ENCODE measurements at regions not wholly inside any gene's neighbourhood (a gene's known extent, or its start where the extent isn't known, plus 50 kb on each side); places are given as distances from the start of the nearest gene placed in this dataset.

DNA sequence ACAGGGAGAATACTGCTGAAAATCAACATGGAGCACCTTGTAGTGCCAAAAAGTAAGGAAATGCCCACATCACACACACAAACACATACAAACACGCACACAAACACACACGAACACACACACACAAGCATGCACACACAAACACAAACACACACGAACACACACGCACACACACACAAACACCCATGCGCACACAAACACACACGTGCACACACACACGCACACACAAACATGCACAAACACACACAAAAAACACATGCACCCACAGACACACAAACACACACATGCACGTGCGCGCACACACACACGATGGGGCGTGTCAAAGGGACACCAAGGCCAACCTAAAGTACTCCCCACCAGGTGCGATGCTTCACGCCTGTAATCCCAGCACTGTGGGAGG, 61.7 kb upstream of the C14orf180 start:
- Histone ChIP-seq H3K9ac (ENCODE audit: low read depth in 1 of 2, low read length in 2 of 2) (no peak overlapping the region), H3K36me3 (ENCODE audit: control insufficient read depth in 2 of 2, insufficient read depth in 2 of 2, low read length in 2 of 2) (no peaks in the 10 kb centered on the region), H3K4me1 (ENCODE audit: control insufficient read depth in 2 of 2, insufficient read depth in 2 of 2, low read length in 2 of 2) (no peaks in the 10 kb centered on the region), H3K4me3 (ENCODE audit: low read length in 2 of 2) (no peak overlapping the region), H3K27ac (ENCODE audit: low read depth in 2 of 2, low read length in 2 of 2) (no peak overlapping the region), H3K27me3 (ENCODE audit: control insufficient read depth in 2 of 2, insufficient read depth in 2 of 2, low read length in 2 of 2) (no peaks in the 10 kb centered on the region), H3K9me3 (ENCODE audit: control insufficient read depth in 2 of 2, low read length in 2 of 2) (no peaks in the 10 kb centered on the region)

DNA sequence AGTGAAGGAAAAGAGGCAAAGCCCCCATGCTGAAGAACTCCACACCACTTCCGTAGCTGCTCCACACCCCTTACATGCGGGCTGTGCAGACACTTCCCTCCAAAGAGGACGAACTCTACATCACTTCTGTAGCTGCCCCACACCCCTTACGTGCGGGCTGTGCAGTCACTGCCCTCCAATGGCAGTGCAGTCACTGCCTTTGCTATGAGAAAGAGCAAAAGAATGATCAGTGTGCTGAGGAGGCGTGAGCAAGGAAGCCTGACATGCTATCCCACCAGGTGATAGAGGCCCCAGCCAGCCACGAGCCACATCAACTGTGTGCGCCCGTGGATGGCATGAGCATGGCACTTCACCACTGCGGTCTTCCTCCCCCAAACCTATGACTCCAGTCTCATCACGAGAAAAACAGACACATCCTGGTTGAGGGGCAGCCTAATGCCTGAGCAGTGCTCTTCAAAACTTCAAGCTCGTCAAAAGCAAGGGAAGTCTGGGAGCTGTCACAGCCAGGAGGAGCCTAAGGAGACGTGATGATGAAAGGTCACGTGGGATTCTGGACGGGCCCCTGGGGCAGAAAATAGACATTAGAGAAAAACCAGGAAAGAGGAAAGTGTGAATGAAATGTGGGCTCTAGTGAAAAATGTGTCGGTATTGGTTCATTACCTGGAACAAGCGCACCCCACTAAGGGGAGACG, 60.8 kb upstream of the C14orf180 start:
- Histone ChIP-seq H3K27me3 (ENCODE audit: control insufficient read depth in 2 of 2, insufficient read depth in 2 of 2, low read length in 2 of 2) (no peaks in the 10 kb centered on the region), H3K36me3 (ENCODE audit: control insufficient read depth in 2 of 2, insufficient read depth in 2 of 2, low read length in 2 of 2) (no peaks in the 10 kb centered on the region), H3K9me3 (ENCODE audit: control insufficient read depth in 2 of 2, low read length in 2 of 2) (no peaks in the 10 kb centered on the region), H3K27ac (ENCODE audit: low read depth in 2 of 2, low read length in 2 of 2) (no peak overlapping the region), H3K4me3 (ENCODE audit: low read length in 2 of 2) (no peak overlapping the region), H3K9ac (ENCODE audit: low read depth in 1 of 2, low read length in 2 of 2) (no peak overlapping the region), H3K4me1 (ENCODE audit: control insufficient read depth in 2 of 2, insufficient read depth in 2 of 2, low read length in 2 of 2) (no peaks in the 10 kb centered on the region)

DNA sequence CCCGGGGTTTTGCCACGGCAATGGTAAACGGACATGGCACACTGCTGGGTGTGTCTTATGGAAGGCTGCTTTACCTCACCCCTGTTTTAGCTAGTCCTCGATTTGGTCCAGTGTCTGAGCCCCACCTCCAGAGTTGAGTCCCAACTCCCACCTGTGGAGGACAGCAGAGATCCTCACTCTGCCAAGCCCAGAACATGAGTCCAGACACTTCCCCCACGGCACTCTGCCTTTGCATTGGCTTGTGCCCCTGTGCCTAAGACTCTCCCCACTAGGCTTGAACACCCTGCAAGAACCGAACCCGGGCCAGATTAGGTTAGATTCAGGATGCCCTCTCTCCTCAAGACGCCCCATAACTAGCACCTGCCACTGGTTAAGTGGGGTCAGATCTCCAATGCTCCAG, 59.8 kb upstream of the C14orf180 start:
- H3K9ac ChIP-seq (ENCODE audit: low read depth in 1 of 2, low read length in 2 of 2): no peak overlapping the region
- H3K9me3 ChIP-seq (ENCODE audit: control insufficient read depth in 2 of 2, low read length in 2 of 2): no peaks in the 10 kb centered on the region
- no peaks in the 10 kb centered on the region for H3K27me3 ChIP-seq (ENCODE audit: control insufficient read depth in 2 of 2, insufficient read depth in 2 of 2, low read length in 2 of 2)
- no peak overlapping the region for H3K4me3 ChIP-seq (ENCODE audit: low read length in 2 of 2)
- no peaks in the 10 kb centered on the region for H3K4me1 ChIP-seq (ENCODE audit: control insufficient read depth in 2 of 2, insufficient read depth in 2 of 2, low read length in 2 of 2)
- H3K27ac ChIP-seq (ENCODE audit: low read depth in 2 of 2, low read length in 2 of 2): no peak overlapping the region
- no peaks in the 10 kb centered on the region for H3K36me3 ChIP-seq (ENCODE audit: control insufficient read depth in 2 of 2, insufficient read depth in 2 of 2, low read length in 2 of 2)

DNA sequence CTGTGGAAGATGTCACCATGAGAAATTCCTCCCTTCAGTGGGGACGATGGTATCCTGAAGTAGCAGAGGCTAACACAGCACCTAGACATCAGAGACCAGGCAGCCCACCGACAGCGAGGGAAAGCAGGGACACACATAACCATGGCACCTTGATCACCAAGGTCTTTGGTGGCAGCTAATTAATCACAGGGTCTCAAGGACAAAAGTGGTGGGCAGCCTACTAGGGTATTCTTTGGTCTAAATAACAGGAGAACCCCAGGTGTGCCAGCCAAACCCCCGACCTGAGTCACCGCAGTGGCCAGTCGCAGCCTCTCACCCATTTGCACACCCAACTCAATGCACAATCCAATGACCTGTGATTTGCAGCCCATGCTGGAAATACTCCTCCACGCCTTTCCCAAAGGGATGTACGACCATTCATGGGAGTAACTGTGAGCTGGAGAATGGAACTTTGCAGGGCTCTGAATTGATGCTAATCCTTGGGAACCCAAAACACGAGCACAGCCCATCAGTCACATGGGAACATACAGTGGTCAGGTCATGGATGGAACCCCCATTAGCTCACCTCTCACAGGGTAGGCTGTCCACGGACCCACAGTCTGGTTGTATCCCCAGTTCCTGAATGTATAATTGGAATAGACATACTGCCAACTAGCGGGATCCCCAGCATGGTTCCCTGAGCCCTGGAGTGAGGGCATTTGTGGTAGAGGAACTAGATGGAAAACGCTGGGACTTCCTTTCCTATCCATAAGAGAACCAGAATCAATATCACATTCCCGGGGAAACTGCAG, 58.7 kb upstream of the C14orf180 start:
- H3K27ac ChIP-seq (ENCODE audit: low read depth in 2 of 2, low read length in 2 of 2): no peak overlapping the region
- no peaks in the 10 kb centered on the region for H3K27me3 ChIP-seq (ENCODE audit: control insufficient read depth in 2 of 2, insufficient read depth in 2 of 2, low read length in 2 of 2)
- no peaks in the 10 kb centered on the region for H3K9me3 ChIP-seq (ENCODE audit: control insufficient read depth in 2 of 2, low read length in 2 of 2)
- H3K4me1 ChIP-seq (ENCODE audit: control insufficient read depth in 2 of 2, insufficient read depth in 2 of 2, low read length in 2 of 2): no peaks in the 10 kb centered on the region
- no peak overlapping the region for H3K4me3 ChIP-seq (ENCODE audit: low read length in 2 of 2)
- no peak overlapping the region for H3K9ac ChIP-seq (ENCODE audit: low read depth in 1 of 2, low read length in 2 of 2)
- H3K36me3 ChIP-seq (ENCODE audit: control insufficient read depth in 2 of 2, insufficient read depth in 2 of 2, low read length in 2 of 2): no peaks in the 10 kb centered on the region

DNA sequence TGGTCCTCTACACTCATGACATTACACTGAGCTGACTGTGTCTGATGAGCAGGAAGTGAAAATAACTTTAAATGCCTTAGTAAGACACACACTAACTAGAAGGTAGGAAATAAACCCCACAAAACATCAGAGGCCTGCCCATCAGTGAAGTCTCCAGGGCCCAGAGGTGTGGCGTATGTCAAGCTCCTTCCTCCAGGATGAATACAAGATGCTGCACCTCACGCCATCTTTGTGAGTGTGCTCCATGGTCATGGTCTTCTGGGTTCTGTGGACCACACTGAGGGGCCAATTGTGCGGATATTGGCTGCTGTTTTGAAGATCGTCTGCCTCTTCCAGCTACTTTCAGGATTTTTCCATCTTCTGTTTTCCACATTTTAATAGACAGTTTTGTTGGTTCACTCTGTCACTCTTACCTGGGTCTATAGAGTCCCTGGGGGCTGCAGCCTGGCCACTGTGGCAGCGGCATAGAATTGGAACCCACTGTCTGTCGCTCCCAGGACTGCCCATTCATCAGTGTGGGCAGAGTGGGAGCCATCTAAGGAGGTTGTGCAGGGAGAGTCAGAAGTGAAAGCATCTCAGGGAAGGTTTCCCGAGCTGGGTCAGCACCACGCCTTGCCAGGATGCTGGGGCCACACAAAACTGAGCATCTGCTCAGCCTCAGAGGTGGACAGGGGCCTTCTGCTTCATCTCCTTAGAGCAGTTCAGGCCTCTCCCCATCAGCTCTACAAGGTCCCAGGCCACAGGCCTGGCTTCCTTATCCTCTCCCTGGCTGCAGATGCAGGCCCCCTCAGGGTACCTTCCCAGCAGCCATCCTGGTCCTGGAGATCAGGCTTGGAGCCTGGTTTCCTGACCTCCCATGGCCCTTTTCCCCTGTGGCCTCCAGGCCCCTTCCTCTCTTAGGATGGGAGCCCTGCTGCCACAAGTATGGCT, 57.5 kb upstream of the C14orf180 start:
- Histone ChIP-seq H3K9me3 (ENCODE audit: control insufficient read depth in 2 of 2, low read length in 2 of 2) (no peaks in the 10 kb centered on the region), H3K9ac (ENCODE audit: low read depth in 1 of 2, low read length in 2 of 2) (no peak overlapping the region), H3K36me3 (ENCODE audit: control insufficient read depth in 2 of 2, insufficient read depth in 2 of 2, low read length in 2 of 2) (no peaks in the 10 kb centered on the region), H3K27me3 (ENCODE audit: control insufficient read depth in 2 of 2, insufficient read depth in 2 of 2, low read length in 2 of 2) (no peaks in the 10 kb centered on the region), H3K4me1 (ENCODE audit: control insufficient read depth in 2 of 2, insufficient read depth in 2 of 2, low read length in 2 of 2) (no peaks in the 10 kb centered on the region), H3K27ac (ENCODE audit: low read depth in 2 of 2, low read length in 2 of 2) (no peak overlapping the region), H3K4me3 (ENCODE audit: low read length in 2 of 2) (no peak overlapping the region)

DNA sequence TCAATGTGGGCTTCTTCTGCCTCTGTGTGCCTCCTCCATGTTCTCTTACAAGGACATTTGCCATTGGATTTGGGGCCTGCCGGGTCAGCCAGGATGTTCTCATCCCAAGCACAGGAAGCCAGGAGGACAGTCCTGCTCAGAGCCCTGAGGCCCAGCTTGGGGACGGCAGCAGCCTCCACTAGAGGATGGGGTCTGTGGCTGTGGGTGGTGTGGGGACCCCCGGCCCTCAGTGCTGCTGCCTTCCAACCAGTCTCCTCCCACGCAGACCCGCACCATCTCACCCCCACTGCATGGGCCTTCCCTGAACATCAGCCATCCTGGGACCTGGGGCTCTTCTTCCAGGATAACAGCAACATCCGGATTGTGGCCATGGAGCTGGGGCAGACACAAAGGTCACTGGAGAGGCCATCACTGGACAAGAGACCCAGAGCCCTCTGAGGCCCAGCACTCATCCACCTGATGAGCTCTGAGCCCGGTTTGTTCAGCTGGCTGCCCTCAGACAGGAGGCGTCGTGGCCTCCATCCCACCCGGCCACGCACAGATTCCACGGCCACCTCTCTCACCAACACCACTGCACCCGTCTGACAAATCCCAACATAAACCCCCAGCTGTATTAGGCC, 56.5 kb upstream of the C14orf180 start:
- no peaks in the 10 kb centered on the region for H3K27me3 ChIP-seq (ENCODE audit: control insufficient read depth in 2 of 2, insufficient read depth in 2 of 2, low read length in 2 of 2)
- no peak overlapping the region for H3K9ac ChIP-seq (ENCODE audit: low read depth in 1 of 2, low read length in 2 of 2)
- no peaks in the 10 kb centered on the region for H3K36me3 ChIP-seq (ENCODE audit: control insufficient read depth in 2 of 2, insufficient read depth in 2 of 2, low read length in 2 of 2)
- H3K27ac ChIP-seq (ENCODE audit: low read depth in 2 of 2, low read length in 2 of 2): no peak overlapping the region
- H3K9me3 ChIP-seq (ENCODE audit: control insufficient read depth in 2 of 2, low read length in 2 of 2): no peaks in the 10 kb centered on the region
- no peaks in the 10 kb centered on the region for H3K4me1 ChIP-seq (ENCODE audit: control insufficient read depth in 2 of 2, insufficient read depth in 2 of 2, low read length in 2 of 2)
- H3K4me3 ChIP-seq (ENCODE audit: low read length in 2 of 2): no peak overlapping the region

DNA sequence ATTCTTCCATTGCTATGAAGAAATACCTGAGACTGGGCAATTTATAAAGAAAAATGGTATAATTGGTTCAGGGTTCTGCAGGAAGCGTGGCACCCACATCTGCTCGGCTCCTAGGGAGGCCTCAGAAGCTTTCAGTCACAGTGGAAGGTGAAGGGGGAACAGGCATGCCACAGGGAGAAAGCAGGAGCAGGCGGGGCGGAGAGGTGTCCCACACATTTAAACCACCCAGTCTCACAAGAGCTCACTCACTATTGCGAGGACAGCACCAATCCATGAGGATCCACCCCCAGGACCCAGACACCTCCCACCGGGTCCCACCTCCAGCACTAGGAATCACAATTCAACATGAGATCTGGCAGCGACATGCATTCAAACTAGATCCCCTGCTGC, 56.0 kb upstream of the C14orf180 start:
- H3K9me3 ChIP-seq (ENCODE audit: control insufficient read depth in 2 of 2, low read length in 2 of 2): no peaks in the 10 kb centered on the region
- no peak overlapping the region for H3K9ac ChIP-seq (ENCODE audit: low read depth in 1 of 2, low read length in 2 of 2)
- no peak overlapping the region for H3K4me3 ChIP-seq (ENCODE audit: low read length in 2 of 2)
- H3K36me3 ChIP-seq (ENCODE audit: control insufficient read depth in 2 of 2, insufficient read depth in 2 of 2, low read length in 2 of 2): no peaks in the 10 kb centered on the region
- no peaks in the 10 kb centered on the region for H3K4me1 ChIP-seq (ENCODE audit: control insufficient read depth in 2 of 2, insufficient read depth in 2 of 2, low read length in 2 of 2)
- no peak overlapping the region for H3K27ac ChIP-seq (ENCODE audit: low read depth in 2 of 2, low read length in 2 of 2)
- H3K27me3 ChIP-seq (ENCODE audit: control insufficient read depth in 2 of 2, insufficient read depth in 2 of 2, low read length in 2 of 2): no peaks in the 10 kb centered on the region

DNA sequence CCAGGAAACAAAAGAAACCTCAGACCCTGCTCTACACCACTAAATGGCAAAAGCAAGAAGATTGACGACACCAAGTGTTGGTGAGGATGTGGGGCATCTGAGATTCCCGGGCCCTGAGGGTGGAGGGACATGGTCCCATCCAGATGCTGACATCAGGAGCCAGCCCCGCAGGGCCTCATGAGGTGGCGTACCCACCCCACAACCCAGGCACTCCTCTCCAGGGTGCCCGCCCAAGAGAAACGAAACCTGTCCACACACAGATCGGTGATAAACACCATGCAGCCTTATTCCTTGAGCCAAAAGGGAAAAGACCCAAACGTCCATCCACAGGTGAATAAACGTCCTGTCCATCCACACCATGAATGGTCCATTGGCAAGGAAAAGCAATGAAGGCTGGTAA, 54.8 kb upstream of the C14orf180 start:
- no peaks in the 10 kb centered on the region for H3K27me3 ChIP-seq (ENCODE audit: control insufficient read depth in 2 of 2, insufficient read depth in 2 of 2, low read length in 2 of 2)
- H3K9ac ChIP-seq (ENCODE audit: low read depth in 1 of 2, low read length in 2 of 2): no peak overlapping the region

DNA sequence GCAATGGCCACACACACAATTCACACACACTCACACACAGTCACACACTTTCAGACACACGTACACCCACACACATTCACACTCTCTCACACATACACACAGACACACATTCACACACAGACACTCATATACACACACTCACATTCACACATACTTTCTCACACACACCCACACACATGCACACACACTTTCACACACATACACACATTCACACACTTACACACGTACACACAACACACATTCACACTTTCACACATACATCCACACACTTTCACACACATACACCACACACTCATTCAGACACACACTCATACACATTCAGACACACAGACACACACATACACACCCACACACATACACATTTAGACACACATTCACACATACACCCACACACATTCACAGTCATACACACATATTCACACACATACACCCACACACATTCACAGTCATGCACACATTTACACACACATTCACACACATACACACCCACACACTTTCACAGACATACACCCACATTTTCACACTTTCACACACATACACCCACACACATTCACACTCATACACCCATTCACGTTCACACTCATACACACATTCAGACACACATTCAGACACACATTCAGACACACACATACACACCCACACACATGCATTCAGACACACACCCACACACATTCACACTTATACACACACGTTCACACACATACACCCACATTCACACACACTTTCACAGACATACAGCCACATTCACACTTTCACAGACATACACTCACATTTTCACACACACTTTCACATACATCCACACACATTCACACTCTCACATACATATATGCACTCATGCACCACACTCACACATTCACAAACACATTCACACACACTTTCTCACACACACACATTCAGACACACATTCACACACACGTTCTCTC, 52.6 kb upstream of the C14orf180 start:
- H3K9me3 ChIP-seq (ENCODE audit: control insufficient read depth in 2 of 2, low read length in 2 of 2): no peaks in the 10 kb centered on the region
- H3K27ac ChIP-seq (ENCODE audit: low read depth in 2 of 2, low read length in 2 of 2): no peak overlapping the region
- no peak overlapping the region for H3K4me3 ChIP-seq (ENCODE audit: low read length in 2 of 2)
- H3K27me3 ChIP-seq (ENCODE audit: control insufficient read depth in 2 of 2, insufficient read depth in 2 of 2, low read length in 2 of 2): no peaks in the 10 kb centered on the region
- no peaks in the 10 kb centered on the region for H3K4me1 ChIP-seq (ENCODE audit: control insufficient read depth in 2 of 2, insufficient read depth in 2 of 2, low read length in 2 of 2)
- no peaks in the 10 kb centered on the region for H3K36me3 ChIP-seq (ENCODE audit: control insufficient read depth in 2 of 2, insufficient read depth in 2 of 2, low read length in 2 of 2)
- H3K9ac ChIP-seq (ENCODE audit: low read depth in 1 of 2, low read length in 2 of 2): no peak overlapping the region

More for the DNA sequence above, 54.8 kb upstream of the C14orf180 start:
- no peaks in the 10 kb centered on the region for H3K36me3 ChIP-seq (ENCODE audit: control insufficient read depth in 2 of 2, insufficient read depth in 2 of 2, low read length in 2 of 2)
- H3K9me3 ChIP-seq (ENCODE audit: control insufficient read depth in 2 of 2, low read length in 2 of 2): no peaks in the 10 kb centered on the region
- H3K27ac ChIP-seq (ENCODE audit: low read depth in 2 of 2, low read length in 2 of 2): no peak overlapping the region
- no peak overlapping the region for H3K4me3 ChIP-seq (ENCODE audit: low read length in 2 of 2)
- H3K4me1 ChIP-seq (ENCODE audit: control insufficient read depth in 2 of 2, insufficient read depth in 2 of 2, low read length in 2 of 2): no peaks in the 10 kb centered on the region
